ENCODE measurements at regions not wholly inside any gene's neighbourhood (a gene's known extent, or its start where the extent isn't known, plus 50 kb on each side); places are given as distances from the start of the nearest gene placed in this dataset.

DNA sequence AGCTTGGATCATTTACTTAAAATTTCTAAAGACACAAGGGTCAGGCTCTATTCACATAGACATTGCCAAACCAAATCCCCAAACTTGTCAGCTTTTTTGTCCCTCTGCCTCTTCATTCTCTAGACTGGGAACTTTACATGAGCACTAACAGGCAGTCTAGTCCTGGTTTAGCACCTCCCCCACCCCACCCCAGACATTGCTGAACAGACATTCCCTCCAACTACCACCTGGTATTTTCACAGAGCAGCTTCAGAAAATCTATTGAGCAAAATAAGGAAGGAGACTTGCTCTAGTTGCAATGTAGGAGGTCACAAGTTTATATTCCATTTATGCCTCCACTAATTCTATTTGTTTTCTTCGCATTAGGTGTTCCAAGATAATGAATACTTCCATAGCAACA, 56.8 kb upstream of the AASS start:
- no peak for TF ChIP-seq EZH2 (IDR thresholded peaks at IDR 0.05; ENCODE audit: low read length)
- TF ChIP-seq, protein P1, sequence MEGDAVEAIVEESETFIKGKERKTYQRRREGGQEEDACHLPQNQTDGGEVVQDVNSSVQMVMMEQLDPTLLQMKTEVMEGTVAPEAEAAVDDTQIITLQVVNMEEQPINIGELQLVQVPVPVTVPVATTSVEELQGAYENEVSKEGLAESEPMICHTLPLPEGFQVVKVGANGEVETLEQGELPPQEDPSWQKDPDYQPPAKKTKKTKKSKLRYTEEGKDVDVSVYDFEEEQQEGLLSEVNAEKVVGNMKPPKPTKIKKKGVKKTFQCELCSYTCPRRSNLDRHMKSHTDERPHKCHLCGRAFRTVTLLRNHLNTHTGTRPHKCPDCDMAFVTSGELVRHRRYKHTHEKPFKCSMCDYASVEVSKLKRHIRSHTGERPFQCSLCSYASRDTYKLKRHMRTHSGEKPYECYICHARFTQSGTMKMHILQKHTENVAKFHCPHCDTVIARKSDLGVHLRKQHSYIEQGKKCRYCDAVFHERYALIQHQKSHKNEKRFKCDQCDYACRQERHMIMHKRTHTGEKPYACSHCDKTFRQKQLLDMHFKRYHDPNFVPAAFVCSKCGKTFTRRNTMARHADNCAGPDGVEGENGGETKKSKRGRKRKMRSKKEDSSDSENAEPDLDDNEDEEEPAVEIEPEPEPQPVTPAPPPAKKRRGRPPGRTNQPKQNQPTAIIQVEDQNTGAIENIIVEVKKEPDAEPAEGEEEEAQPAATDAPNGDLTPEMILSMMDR (optimal IDR thresholded peaks at IDR 0.05 in 1 of 3, IDR thresholded peaks at IDR 0.05 in 1 of 3, conservative IDR thresholded peaks at IDR 0.05 in 1 of 3; ENCODE audit: extremely low read depth in 1 of 3, insufficient read depth in 2 of 3, low read length in 3 of 3): no peak

Data from keratinocyte (primary cell).